Osteoblast (primary cell): ENCODE measurements at regions not wholly inside any gene's neighbourhood (a gene's known extent, or its start where the extent isn't known, plus 50 kb on each side); places are given as distances from the start of the nearest gene placed in this dataset.
A peak's percentile ranks its signal among the peaks of the same experiment; 100 is the strongest.
"Not testable (repeated sequence)": the region's sequence is repeated elsewhere in the genome, so short reads cannot be mapped to it uniquely, and the experiment has no call there.

Source experiments
- DNase-seq: peaks from one replicate; pipeline ENCODE4 v3.0.0; 2011; ENCODE audit warnings: low spot score, mixed read lengths; ENCODE audit not compliant: insufficient read length; ENCODE audit errors: missing footprints
- H2AFZ ChIP-seq: 2 replicates; pipeline ENCODE4 v1.6.0; 2011; ENCODE audit warnings: mild to moderate bottlenecking, low read length
- H3K27ac ChIP-seq: 2 replicates; pipeline ENCODE4 v1.5.1; 2011; ENCODE audit warnings: mild to moderate bottlenecking, low read depth, low read length, moderate library complexity
- H3K27me3 ChIP-seq: 2 replicates; pipeline ENCODE4 v1.6.0; 2012; ENCODE audit warnings: mild to moderate bottlenecking, control low read depth, inconsistent platforms, low read length, moderate library complexity; ENCODE audit not compliant: insufficient read depth
- H3K36me3 ChIP-seq: 2 replicates; pipeline ENCODE4 v1.5.1; 2011; ENCODE audit warnings: mild to moderate bottlenecking, low read length, control low read depth, moderate library complexity; ENCODE audit not compliant: insufficient read depth
- H3K4me1 ChIP-seq: 2 replicates; pipeline ENCODE4 v1.5.1; 2011; ENCODE audit warnings: mild to moderate bottlenecking, low read length, control low read depth, moderate library complexity; ENCODE audit not compliant: insufficient read depth
- H3K4me2 ChIP-seq: 2 replicates; pipeline ENCODE4 v1.6.0; 2011; ENCODE audit warnings: mild to moderate bottlenecking, low read length; ENCODE audit not compliant: insufficient read depth
- H3K4me3 ChIP-seq: fragments of 200-600 bp; sonication (generic); 3 replicates; pipeline ENCODE4 v1.5.1; 2012; ENCODE audit warnings: mild to moderate bottlenecking, low read length, inconsistent platforms; ENCODE audit not compliant: insufficient read depth
- H3K79me2 ChIP-seq: 2 replicates; pipeline ENCODE4 v1.6.0; 2012; ENCODE audit warnings: mild to moderate bottlenecking, low read length, control low read depth, inconsistent platforms; ENCODE audit not compliant: insufficient read depth
- H3K9me3 ChIP-seq: 2 replicates; pipeline ENCODE4 v1.5.1; 2011; ENCODE audit warnings: low read depth, low read length, control low read depth
- H4K20me1 ChIP-seq: 2 replicates; pipeline ENCODE4 v1.6.0; 2012; ENCODE audit warnings: mild to moderate bottlenecking, low read length, control low read depth; ENCODE audit not compliant: insufficient read depth
- TF ChIP-seq, protein P1 (sequence below): IDR thresholded peaks from 2 replicates; pipeline ENCODE4 v1.5.1; 2011; ENCODE audit warnings: mild to moderate bottlenecking, low read depth, low read length, moderate library complexity; ENCODE audit errors: extremely low read depth

DNA sequence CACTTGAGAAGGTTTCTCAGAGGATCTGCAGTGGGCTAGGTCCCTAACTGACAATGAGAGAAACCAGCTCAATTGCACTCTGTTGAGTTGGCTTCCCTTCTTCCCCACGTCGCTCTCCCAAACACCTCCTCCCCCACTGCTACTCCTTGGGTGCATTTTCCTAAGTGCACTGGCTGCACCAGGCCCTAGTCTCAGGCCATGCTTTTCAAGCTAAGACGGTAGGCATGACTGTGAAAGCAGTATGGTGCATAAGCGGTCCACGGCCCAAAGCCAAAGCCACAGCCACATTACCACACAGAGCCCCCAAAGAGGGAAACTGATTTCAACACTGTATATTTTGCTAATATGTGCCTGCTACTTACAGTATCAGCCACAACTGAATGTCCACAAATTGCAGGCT, 62.1 kb upstream of the RBM24 start:
- no peak for DNase-seq
- TF ChIP-seq, protein P1, sequence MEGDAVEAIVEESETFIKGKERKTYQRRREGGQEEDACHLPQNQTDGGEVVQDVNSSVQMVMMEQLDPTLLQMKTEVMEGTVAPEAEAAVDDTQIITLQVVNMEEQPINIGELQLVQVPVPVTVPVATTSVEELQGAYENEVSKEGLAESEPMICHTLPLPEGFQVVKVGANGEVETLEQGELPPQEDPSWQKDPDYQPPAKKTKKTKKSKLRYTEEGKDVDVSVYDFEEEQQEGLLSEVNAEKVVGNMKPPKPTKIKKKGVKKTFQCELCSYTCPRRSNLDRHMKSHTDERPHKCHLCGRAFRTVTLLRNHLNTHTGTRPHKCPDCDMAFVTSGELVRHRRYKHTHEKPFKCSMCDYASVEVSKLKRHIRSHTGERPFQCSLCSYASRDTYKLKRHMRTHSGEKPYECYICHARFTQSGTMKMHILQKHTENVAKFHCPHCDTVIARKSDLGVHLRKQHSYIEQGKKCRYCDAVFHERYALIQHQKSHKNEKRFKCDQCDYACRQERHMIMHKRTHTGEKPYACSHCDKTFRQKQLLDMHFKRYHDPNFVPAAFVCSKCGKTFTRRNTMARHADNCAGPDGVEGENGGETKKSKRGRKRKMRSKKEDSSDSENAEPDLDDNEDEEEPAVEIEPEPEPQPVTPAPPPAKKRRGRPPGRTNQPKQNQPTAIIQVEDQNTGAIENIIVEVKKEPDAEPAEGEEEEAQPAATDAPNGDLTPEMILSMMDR = no peak
- Histone ChIP-seq H3K36me3 (no peaks in the 10 kb centered on the region), H2AFZ (no peak overlapping the region), H3K4me1 (no peaks in the 10 kb centered on the region), H3K27ac (no peak overlapping the region), H3K4me3 (no peak overlapping the region), H3K27me3 (no peaks in the 10 kb centered on the region), H4K20me1 (no peaks in the 10 kb centered on the region), H3K9me3 (no peaks in the 10 kb centered on the region), H3K4me2 (no peak overlapping the region), H3K79me2 (no peaks in the 10 kb centered on the region)

DNA sequence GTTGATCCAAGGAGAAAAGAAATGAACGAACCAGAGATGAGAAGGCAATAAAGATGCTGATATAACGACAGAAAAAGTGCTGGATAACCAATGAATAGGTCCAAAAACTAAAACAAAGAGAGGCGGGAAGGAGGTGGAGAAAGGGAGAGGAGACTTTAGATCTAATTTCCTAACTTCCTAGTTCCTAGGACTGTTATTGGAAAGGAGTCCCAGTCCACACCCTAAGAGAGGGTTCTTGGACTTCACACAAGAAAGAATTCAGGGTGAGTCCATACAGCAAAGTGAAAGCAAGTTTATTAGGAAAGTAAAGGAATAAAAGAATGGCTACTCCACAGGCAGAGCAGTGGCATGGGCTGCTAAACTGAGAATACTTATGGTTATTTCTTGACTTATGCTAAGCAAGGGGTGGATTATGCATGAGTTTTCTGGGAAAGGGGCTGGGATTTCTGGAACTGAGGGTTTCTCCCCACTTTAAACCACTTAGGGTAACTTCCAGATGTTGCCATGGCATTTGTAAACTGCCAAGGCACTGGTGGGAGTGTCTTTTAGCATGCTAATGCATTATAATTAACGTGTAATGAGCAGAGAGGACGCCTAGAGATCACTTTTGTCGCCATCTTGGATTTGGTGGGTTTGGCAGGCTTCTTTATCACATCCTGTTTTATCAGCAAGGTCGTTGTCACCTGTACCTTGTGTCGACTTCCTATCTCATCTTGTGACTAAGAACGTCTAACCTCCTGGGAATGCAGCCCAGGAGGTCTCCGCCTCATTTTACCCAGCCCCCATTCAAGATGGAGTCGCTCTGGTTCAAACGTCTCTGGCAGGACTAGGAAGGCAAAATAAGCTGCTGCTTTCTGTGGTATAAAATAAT, 60.9 kb upstream of the RBM24 start:
- Histone ChIP-seq H2AFZ (peak overlapping the region; percentile 21), H3K27ac (no peak overlapping the region), H3K4me3 (no peak overlapping the region), H3K9me3 (no peaks in the 10 kb centered on the region), H4K20me1 (no peaks in the 10 kb centered on the region), H3K4me2 (peak overlapping the region; percentile 32), H3K27me3 (no peaks in the 10 kb centered on the region), H3K36me3 (no peaks in the 10 kb centered on the region), H3K79me2 (no peaks in the 10 kb centered on the region), H3K4me1 (no peaks in the 10 kb centered on the region)
- TF ChIP-seq, protein P1 = no peak
- no peak for DNase-seq

DNA sequence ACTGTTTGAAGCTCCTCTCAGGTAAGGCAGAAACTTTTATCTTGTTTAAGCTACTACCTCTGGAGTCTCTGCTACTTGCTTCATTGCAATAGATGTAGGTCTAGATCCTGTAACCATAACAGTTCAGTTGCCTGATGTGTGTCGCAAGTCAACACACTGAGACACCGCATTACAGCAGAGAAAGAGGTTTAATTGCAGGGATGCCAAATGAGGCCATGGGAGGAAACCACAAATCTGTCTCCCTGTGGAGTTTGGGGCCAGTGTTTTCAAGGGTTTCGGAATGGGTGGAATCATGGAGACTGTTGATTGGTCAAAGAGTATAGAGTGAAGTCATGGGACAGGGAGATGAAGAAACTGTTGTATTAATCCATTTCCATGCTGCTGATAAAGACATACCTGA, 57.1 kb upstream of the RBM24 start:
- Histone ChIP-seq H3K4me3 (no peak overlapping the region), H3K9me3 (no peaks in the 10 kb centered on the region), H2AFZ (no peak overlapping the region), H4K20me1 (no peaks in the 10 kb centered on the region), H3K4me2 (no peak overlapping the region), H3K27ac (no peak overlapping the region), H3K36me3 (no peaks in the 10 kb centered on the region), H3K27me3 (no peaks in the 10 kb centered on the region), H3K79me2 (no peaks in the 10 kb centered on the region), H3K4me1 (no peaks in the 10 kb centered on the region)
- TF ChIP-seq, protein P1 = no peak
- DNase-seq = no peak

DNA sequence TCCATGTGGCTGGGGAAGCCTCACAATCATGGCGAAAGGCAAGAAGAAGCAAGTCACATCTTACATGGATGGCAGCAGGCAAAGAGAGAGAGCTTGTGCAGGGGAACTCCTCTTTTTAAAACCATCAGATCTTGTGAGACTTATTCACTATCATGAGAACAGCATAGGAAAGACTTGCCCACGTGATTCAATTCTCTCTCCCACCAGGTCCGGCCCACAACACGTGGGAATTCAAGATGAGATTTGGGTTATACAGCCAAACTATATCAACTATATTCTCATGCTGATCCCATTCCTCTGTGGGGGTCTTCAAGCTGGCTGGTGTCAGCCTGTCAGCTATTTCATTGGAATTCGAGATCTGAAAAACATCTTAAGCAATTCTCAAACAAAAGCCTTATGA, 56.7 kb upstream of the RBM24 start:
- not testable (repeated sequence) for H4K20me1 ChIP-seq, H3K79me2 ChIP-seq, H3K4me1 ChIP-seq, H3K4me2 ChIP-seq, H3K27ac ChIP-seq, H2AFZ ChIP-seq, H3K4me3 ChIP-seq, H3K27me3 ChIP-seq, H3K36me3 ChIP-seq, DNase-seq, H3K9me3 ChIP-seq
